HUES64 (cell line): ENCODE measurements at regions not wholly inside any gene's neighbourhood (a gene's known extent, or its start where the extent isn't known, plus 50 kb on each side); places are given as distances from the start of the nearest gene placed in this dataset.

ENCODE experiments used
- H3K27ac ChIP-seq: 2 replicates; pipeline ENCODE4 v1.7.0; 2013; ENCODE audit warnings: low read depth, low read length, inconsistent platforms
- H3K27me3 ChIP-seq: 2 replicates; pipeline ENCODE4 v1.6.1; 2013; ENCODE audit warnings: mild to moderate bottlenecking, low read length; ENCODE audit not compliant: insufficient read depth
- H3K36me3 ChIP-seq: 2 replicates; pipeline ENCODE4 v1.6.1; 2013; ENCODE audit warnings: mild to moderate bottlenecking, low read length; ENCODE audit not compliant: insufficient read depth
- H3K4me1 ChIP-seq: 2 replicates; pipeline ENCODE4 v1.6.1; 2013; ENCODE audit warnings: mild to moderate bottlenecking, low read length, moderate library complexity; ENCODE audit not compliant: insufficient read depth
- H3K4me3 ChIP-seq: 2 replicates; pipeline ENCODE4 v1.5.1; 2013; ENCODE audit warnings: mild to moderate bottlenecking, low read length, moderate library complexity
- H3K9ac ChIP-seq: 2 replicates; pipeline ENCODE4 v1.6.1; 2013; ENCODE audit warnings: mild to moderate bottlenecking, low read depth, low read length
- H3K9me3 ChIP-seq: 2 replicates; pipeline ENCODE4 v1.6.1; 2013; ENCODE audit warnings: low read depth, low read length; ENCODE audit not compliant: insufficient read depth
- WGBS: fragments of 150-250, 120-280 bp; methylation state at CpG from one replicate; pipeline ENCODE4 v1.1.7; 2013; ENCODE audit warnings: missing lambda C conversion rate; 5-methylcytosine and 5-hydroxymethylcytosine counted together

DNA sequence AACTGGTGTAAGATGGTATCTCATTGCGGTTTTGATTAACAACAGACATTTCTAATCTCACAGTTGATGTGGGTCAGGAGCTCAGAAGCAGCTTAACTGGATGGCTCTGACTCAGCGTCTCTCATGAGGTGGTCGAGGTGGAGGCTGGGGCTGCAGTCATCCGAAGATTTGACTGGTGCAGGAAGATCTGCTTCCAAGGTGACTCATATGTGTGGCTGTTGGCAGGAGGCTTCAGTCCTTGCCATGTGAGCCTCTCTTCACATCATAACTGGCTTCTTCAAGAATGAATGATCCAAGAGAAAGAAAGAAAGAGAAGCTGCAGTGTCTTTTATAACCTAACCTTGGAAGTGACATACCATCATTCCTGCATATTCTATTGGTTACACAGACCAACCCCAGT is 376.1 kb downstream of the SEC14L1 start:
- Histone ChIP-seq H3K27me3 (no peaks in the 10 kb centered on the region), H3K4me3 (no peak overlapping the region), H3K27ac (no peak overlapping the region), H3K4me1 (no peaks in the 10 kb centered on the region), H3K36me3 (no peaks in the 10 kb centered on the region), H3K9me3 (0 out of 2 replicates have a peak, but pooled peaks cover 2% of the 10 kb centered on the region), H3K9ac (no peak overlapping the region)
- WGBS: 95% methylated on average over 4 of the region's 4 CpGs

DNA sequence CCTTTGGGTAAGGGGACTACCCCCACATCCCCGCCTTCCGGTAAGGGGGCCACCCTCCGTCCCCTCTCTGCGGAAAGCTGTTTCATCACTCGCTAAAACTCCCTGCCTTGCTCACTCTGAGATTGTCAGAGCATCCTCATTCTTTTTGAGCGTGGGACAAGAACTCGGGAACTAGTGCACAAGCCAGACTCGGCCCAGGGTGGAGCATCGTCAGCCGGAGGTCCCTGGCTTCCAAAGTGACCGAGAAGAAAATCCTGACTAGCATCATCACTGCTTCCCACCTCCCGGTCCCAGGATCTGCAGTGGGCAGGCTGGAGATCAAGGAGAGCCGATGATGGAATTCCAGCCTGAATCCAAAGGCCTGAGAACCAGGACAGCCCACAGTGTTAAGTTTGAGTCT is 380.3 kb downstream of the SEC14L1 start:
- WGBS: 93% methylated on average over 13 of the region's 13 CpGs
- no peak overlapping the region for H3K4me3 ChIP-seq
- 0 out of 2 replicates have a peak, but pooled peaks cover 2% of the 10 kb centered on the region for H3K9me3 ChIP-seq
- no peaks in the 10 kb centered on the region for H3K36me3 ChIP-seq
- H3K27ac ChIP-seq: no peak overlapping the region
- no peaks in the 10 kb centered on the region for H3K4me1 ChIP-seq
- H3K27me3 ChIP-seq: no peaks in the 10 kb centered on the region
- H3K9ac ChIP-seq: no peak overlapping the region

GRCh38 chr17:77523540-77523939 is 382.8 kb downstream of the SEC14L1 start:
- peaks cover 17% of the 10 kb centered on the region for H3K27me3 ChIP-seq
- peaks cover 11% of the 10 kb centered on the region for H3K9me3 ChIP-seq
- no peak overlapping the region for H3K4me3 ChIP-seq
- H3K4me1 ChIP-seq: no peaks in the 10 kb centered on the region
- H3K27ac ChIP-seq: no peak overlapping the region
- 93% methylated on average over 8 of the region's 8 CpGs for WGBS
- no peak overlapping the region for H3K9ac ChIP-seq
- H3K36me3 ChIP-seq: no peaks in the 10 kb centered on the region

- Histone ChIP-seq H3K9me3 (peaks cover 11% of the 10 kb centered on the region), H3K36me3 (no peaks in the 10 kb centered on the region), H3K4me3 (no peak overlapping the region), H3K27me3 (peaks cover 36% of the 10 kb centered on the region), H3K9ac (no peak overlapping the region), H3K4me1 (no peaks in the 10 kb centered on the region), H3K27ac (no peak overlapping the region)
- WGBS: 96% methylated on average over 20 of the region's 20 CpGs
Observed at GRCh38 chr17:77526259-77526711, 385.5 kb downstream of the SEC14L1 start.

DNA sequence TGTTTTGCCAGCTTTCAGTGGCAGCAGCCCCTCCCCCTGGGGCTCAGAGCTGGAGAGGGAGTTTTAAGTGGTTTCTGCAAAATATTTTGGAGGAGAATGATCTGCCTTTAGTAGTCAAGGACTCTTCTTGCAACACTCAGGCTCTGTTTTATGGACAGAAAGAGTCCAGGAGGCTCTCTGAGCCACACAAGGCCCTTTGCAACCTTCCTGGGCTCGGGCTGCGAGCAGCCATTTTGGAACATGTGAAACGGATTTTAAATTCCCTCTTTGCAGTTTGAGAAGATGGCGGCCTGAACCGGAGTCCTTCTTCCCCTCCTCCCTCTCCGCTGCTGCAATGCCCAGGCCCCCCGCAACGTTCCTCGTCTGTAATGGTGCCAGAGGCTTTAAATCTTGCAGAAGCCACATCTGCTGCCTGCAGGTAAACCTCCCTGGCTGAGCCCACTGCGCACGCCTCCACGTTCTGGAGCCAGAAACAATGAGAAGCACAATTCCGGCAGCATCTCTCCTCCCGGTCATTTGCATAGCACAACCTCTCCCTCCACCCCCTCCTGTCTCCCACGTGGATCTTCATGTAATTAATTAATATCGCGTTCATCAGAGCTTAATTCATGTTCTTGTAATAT is 386.1 kb downstream of the SEC14L1 start:
- H3K27me3 ChIP-seq: peaks cover 36% of the 10 kb centered on the region
- H3K9me3 ChIP-seq: peaks cover 11% of the 10 kb centered on the region
- 88% methylated on average over 15 of the region's 17 CpGs for WGBS
- H3K9ac ChIP-seq: no peak overlapping the region
- H3K27ac ChIP-seq: no peak overlapping the region
- H3K4me1 ChIP-seq: no peaks in the 10 kb centered on the region
- no peak overlapping the region for H3K4me3 ChIP-seq
- no peaks in the 10 kb centered on the region for H3K36me3 ChIP-seq

DNA sequence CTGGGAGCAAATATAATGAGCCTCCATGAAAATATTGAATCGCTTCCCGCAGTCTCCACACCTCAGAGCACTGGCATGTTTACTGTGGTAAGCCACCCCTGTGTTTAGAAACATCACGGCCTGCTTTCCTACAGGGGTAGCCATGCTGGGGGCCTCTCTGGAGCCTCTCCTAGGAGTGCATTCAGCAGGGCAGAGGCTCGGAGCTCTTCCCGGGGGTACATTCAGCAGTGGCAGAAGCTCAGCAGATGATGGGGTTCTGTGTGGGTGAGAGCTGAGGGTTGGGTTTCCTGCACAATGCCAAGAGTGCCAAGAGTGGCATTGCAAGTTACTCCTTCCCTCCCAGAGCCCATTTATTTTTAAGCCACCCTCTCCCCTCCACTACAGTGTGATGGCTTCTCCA is 386.6 kb downstream of the SEC14L1 start:
- WGBS: 93% methylated on average over 5 of the region's 5 CpGs
- H3K36me3 ChIP-seq: no peaks in the 10 kb centered on the region
- peaks cover 11% of the 10 kb centered on the region for H3K9me3 ChIP-seq
- no peak overlapping the region for H3K27ac ChIP-seq
- H3K27me3 ChIP-seq: peaks cover 36% of the 10 kb centered on the region
- no peak overlapping the region for H3K9ac ChIP-seq
- no peak overlapping the region for H3K4me3 ChIP-seq
- H3K4me1 ChIP-seq: no peaks in the 10 kb centered on the region

GRCh38 chr17:77527836-77528505 is 387.2 kb downstream of the SEC14L1 start:
- 69% methylated on average over 23 of the region's 23 CpGs for WGBS

DNA sequence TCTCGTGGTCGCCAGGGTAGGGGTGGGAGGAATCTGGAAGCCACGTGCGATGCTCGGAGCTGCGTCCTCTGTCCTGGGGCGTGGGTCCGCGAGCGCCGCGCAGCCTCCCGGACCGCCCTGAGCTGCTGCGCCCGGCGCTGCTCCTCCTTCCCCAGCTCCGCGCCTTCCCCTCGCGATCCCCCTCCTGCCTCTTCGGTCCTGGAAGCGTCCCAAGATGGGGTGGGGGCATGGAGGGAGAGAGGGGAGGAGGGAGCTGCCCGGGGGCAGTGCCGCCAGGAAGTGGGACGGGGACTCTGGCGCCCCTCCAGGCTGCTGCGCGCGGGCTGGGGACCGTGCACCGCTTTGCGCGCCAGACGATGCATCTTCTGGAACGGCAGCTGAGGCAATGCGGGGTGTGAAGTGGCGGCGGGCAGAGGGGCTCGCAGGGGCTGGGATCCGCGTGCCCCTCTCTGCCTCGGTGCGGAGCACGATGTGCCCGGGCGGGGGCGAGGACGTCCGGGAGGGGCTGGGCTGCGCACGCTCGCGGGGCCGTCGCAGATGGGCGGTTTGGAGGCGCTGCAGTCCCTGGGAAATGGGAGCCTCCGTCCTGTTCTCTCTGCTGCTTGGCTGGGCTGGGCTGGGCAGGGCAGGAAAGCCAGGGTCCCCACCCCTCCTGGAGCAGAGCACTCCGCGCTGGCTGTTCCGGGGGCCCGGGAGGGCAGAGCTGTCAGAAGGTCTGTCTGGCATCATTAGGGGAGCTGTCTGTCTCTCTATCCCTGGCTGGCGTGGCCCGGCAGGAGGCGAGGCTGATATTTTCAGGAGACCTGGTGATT is 388.0 kb downstream of the SEC14L1 start:
- Histone ChIP-seq H3K36me3 (no peaks in the 10 kb centered on the region), H3K9ac (peak overlapping the region; percentile 69), H3K27ac (no peak overlapping the region), H3K9me3 (peaks cover 11% of the 10 kb centered on the region), H3K27me3 (peaks cover 36% of the 10 kb centered on the region), H3K4me1 (no peaks in the 10 kb centered on the region), H3K4me3 (peak overlapping the region; percentile 66)
- 2% methylated on average over 62 of the region's 66 CpGs for WGBS

More at GRCh38 chr17:77527836-77528505, 387.2 kb downstream of the SEC14L1 start:
- no peak overlapping the region for H3K27ac ChIP-seq
- H3K9me3 ChIP-seq: peaks cover 11% of the 10 kb centered on the region
- H3K27me3 ChIP-seq: peaks cover 36% of the 10 kb centered on the region
- H3K4me3 ChIP-seq: peak overlapping the region; percentile 66
- H3K36me3 ChIP-seq: no peaks in the 10 kb centered on the region
- peak overlapping the region; percentile 69 for H3K9ac ChIP-seq
- H3K4me1 ChIP-seq: no peaks in the 10 kb centered on the region

DNA sequence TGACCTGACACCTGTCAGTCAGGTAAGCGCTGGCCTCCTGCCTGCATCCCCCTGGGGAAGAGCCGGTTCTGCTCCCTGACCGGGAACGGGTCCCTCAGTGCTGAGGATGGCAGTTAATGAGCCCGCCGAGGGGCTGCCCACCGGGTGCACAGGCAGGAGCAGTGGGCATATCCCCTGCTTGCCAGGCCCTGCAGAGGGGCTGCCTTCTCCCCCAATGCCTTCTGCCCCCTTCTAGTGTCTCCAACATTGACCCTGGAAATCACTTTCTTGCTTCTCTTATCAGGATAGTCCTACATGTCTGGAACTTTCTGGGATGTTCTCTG is 388.5 kb downstream of the SEC14L1 start:
- Histone ChIP-seq H3K9me3 (peaks cover 16% of the 10 kb centered on the region), H3K9ac (no peak overlapping the region)

GRCh38 chr17:77530591-77530990 is 389.8 kb downstream of the SEC14L1 start:
- Histone ChIP-seq H3K4me3 (no peak overlapping the region), H3K9ac (no peak overlapping the region)
- WGBS: 93% methylated on average over 12 of the region's 12 CpGs

More for the DNA sequence above, 388.5 kb downstream of the SEC14L1 start:
- 29% methylated on average over 7 of the region's 7 CpGs for WGBS
- Histone ChIP-seq H3K4me1 (no peaks in the 10 kb centered on the region), H3K4me3 (peak overlapping the region; percentile 66), H3K27me3 (peaks cover 36% of the 10 kb centered on the region), H3K36me3 (no peaks in the 10 kb centered on the region), H3K27ac (no peak overlapping the region)

GRCh38 chr17:77531002-77531401 is 390.2 kb downstream of the SEC14L1 start:
- Histone ChIP-seq H3K9ac (no peak overlapping the region), H3K36me3 (no peaks in the 10 kb centered on the region), H3K9me3 (peaks cover 16% of the 10 kb centered on the region), H3K27me3 (peaks cover 36% of the 10 kb centered on the region), H3K4me1 (no peaks in the 10 kb centered on the region), H3K27ac (no peak overlapping the region), H3K4me3 (no peak overlapping the region)
- 85% methylated on average over 4 of the region's 6 CpGs for WGBS

More at GRCh38 chr17:77530591-77530990, 389.8 kb downstream of the SEC14L1 start:
- Histone ChIP-seq H3K27me3 (peaks cover 36% of the 10 kb centered on the region), H3K27ac (no peak overlapping the region), H3K4me1 (no peaks in the 10 kb centered on the region), H3K36me3 (no peaks in the 10 kb centered on the region), H3K9me3 (peaks cover 16% of the 10 kb centered on the region)
